Heart right ventricle (tissue), 16 donors: ENCODE measurements at regions not wholly inside any gene's neighbourhood (a gene's known extent, or its start where the extent isn't known, plus 50 kb on each side); places are given as distances from the start of the nearest gene placed in this dataset.

Experiments used
- ATAC-seq, 8 donors: fragments of 200-7000 bp; cut with Tn5 transposase; one replicate each; pipeline ENCODE4 v1.9.1; 2020; ENCODE audit warnings: mild to moderate bottlenecking in 8 of 8, moderate library complexity in 8 of 8, moderate number of reproducible peaks in 1 of 8
- DNase-seq, 2 donors: peaks; one replicate each; pipeline ENCODE4 v3.0.0-alpha.2; 2020
- H3K27ac ChIP-seq, 10 donors: fragments of 200-600 bp; sonication (generic) in 2 of 10; one replicate each; pipeline versions ENCODE4 v1.5.0 to v1.8.0; 2020 to 2022; ENCODE audit warnings: mild to moderate bottlenecking in 3 of 10
- H3K27me3 ChIP-seq, 7 donors: fragments of 200-600 bp; one replicate each; pipeline ENCODE4 v1.8.0; 2021 to 2022; ENCODE audit warnings: mild to moderate bottlenecking in 2 of 7
- H3K36me3 ChIP-seq, 9 donors: fragments of 200-600 bp; sonication (generic) in 1 of 9; one replicate each; pipeline versions ENCODE4 v1.5.0 to v1.8.0; 2020 to 2022; ENCODE audit warnings: mild to moderate bottlenecking in 2 of 9
- H3K4me1 ChIP-seq, 9 donors: fragments of 200-600 bp; sonication (generic) in 1 of 9; one replicate each; pipeline versions ENCODE4 v1.5.0 to v1.8.0; 2020 to 2022; ENCODE audit warnings: mild to moderate bottlenecking in 4 of 9
- H3K4me3 ChIP-seq, 10 donors: fragments of 200-600 bp; sonication (generic) in 2 of 10; one replicate each; pipeline versions ENCODE4 v1.5.0 to v1.8.0; 2020 to 2022; ENCODE audit warnings: mild to moderate bottlenecking in 7 of 10, moderate library complexity in 2 of 10
- H3K9me3 ChIP-seq, 11 donors: fragments of 200-600 bp in 10 of 11; sonication (generic) in 2 of 11; one replicate each; pipeline versions ENCODE4 v1.5.0 to v1.8.0; 2013 to 2022; ENCODE audit warnings: mild to moderate bottlenecking in 2 of 11, control low read depth in 1 of 11, moderate library complexity in 1 of 11
- WGBS, 2 donors: extraction: QIAGEN DNeasy Blood & Tissue Kit; methylation state at CpG; one replicate each; pipeline ENCODE4 v1.1.7; 2013; ENCODE audit warnings: inconsistent platforms in 1 of 2; 5-methylcytosine and 5-hydroxymethylcytosine counted together
- intact Hi-C, 10 donors: fragments of 100-400 bp; cut with DNase I; formaldehyde crosslinking; loops; one replicate each; pipeline versions ENCODE4 v1.11.1 to v1.14.2; 2022
- TF ChIP-seq, protein P1 (sequence below), 9 donors: fragments of 200-600 bp; sonication (generic) in 2 of 9; IDR thresholded peaks; one replicate each; pipeline versions ENCODE4 v1.5.0 to v1.8.0; 2021 to 2022; ENCODE audit warnings: antibody characterized with exemption in 9 of 9, mild to moderate bottlenecking in 5 of 9, moderate library complexity in 1 of 9
- donor health status: Arrhythmogenic right ventricular cardiomyopathy.
- donor health status: ischemic (EF 13 %, LVEDD 7.1; RV severe dilation, severe dysfunction).
- donor health status: healthy with polysubstance abuse.
- donor health status: DM: no; HTN: yes; CAD: no.
- donor health status: DM: no; HTN: no; CAD: no.
- donor health status: ischemic (EF 25% LVEDD 6.9; RV normal size, moderate dysfunction).
- donor health status: ischemic (EF 25% LVEDD 5.7; RV mildly dilated, moderate dysfunction).
- donor health status: healthy.
- donor health status: DM: yes; HTN: yes; CAD: no.
- donor health status: Ischemic cardiomyopathy.
- donor health status: ischemic (EF 35%, LVEDD 5.7; RV mildly dilated, moderate dysfunction).
- donor health status: nonischemic (EF 11% LVEDD 7.7; RV severe dilation, severe dysfunction).
- donor health status: DM: yes; HTN: yes; CAD: no.
- donor health status: PGD.
- donor health status: ischemic (EF 29% LVEDD 5.4; RV normal size, mild dysfunction).
- donor health status: nonischemic (EF 23%, LVEDD 6.1; RV moderate dilation, normal function).

DNA sequence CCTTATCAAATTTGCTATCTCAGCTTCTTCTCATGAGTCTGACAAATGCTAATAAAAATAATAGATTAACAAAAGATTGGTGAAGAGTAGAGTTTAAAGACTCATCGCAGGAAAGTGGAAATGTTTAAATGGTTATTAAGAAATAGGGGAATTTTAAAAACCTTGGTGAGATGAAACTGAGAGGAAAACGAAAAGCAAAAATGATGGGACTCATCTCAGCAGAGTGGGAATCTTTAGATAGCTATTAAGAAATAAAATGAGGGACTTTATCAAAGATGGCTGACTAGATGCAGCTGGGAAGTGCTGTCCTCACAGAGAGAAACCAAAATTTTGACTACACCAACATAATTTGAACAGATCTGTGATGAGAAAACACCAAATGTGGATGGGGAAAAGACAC, 79.2 kb upstream of the CD163 start:
- Histone ChIP-seq H3K4me1 (no peaks in the 10 kb centered on the region), H3K27ac (no peak overlapping the region), H3K4me3 (no peak overlapping the region), H3K36me3 (no peaks in the 10 kb centered on the region), H3K9me3 (peaks cover 0 to 28% (median 9%) of the 10 kb centered on the region in 11 donors), H3K27me3 (peaks cover 0 to 4% (median 0%) of the 10 kb centered on the region in 7 donors)
- no peak for DNase-seq
- intact Hi-C loops = loop anchor here in 1 of 10 donors (10.0 kb wide), 1 partner anchor 52 kb away; no protein-coding TSS in a partner anchor
- ATAC-seq = no peak
- TF ChIP-seq, protein P1, sequence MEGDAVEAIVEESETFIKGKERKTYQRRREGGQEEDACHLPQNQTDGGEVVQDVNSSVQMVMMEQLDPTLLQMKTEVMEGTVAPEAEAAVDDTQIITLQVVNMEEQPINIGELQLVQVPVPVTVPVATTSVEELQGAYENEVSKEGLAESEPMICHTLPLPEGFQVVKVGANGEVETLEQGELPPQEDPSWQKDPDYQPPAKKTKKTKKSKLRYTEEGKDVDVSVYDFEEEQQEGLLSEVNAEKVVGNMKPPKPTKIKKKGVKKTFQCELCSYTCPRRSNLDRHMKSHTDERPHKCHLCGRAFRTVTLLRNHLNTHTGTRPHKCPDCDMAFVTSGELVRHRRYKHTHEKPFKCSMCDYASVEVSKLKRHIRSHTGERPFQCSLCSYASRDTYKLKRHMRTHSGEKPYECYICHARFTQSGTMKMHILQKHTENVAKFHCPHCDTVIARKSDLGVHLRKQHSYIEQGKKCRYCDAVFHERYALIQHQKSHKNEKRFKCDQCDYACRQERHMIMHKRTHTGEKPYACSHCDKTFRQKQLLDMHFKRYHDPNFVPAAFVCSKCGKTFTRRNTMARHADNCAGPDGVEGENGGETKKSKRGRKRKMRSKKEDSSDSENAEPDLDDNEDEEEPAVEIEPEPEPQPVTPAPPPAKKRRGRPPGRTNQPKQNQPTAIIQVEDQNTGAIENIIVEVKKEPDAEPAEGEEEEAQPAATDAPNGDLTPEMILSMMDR (IDR thresholded peaks at IDR 0.05) = no peak
- WGBS, 2 donors = 74 to 80% methylated on average over 2 of the region's 2 CpGs

DNA sequence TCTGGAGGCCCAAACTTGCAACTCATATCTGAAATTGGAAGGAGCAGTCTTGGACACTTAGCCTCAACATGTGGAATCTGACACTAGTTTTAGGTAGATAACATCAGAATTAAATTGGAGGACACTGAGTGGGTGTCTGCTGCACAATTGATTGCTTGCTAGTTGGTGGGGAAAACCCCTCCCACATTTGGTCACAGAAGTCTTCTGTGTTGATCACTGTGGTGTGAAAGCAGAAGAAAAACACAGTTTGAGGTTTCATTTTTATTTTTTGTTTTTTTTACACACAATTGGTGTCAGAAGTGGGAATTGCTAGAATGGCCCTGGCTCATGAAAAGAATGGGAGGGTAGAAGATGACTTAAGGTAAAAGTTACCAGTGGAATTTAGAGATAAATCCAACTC, 78.0 kb upstream of the CD163 start:
- Histone ChIP-seq H3K4me3 (no peak overlapping the region), H3K27me3 (peaks cover 0 to 4% (median 0%) of the 10 kb centered on the region in 7 donors), H3K9me3 (peaks cover 0 to 23% (median 4%) of the 10 kb centered on the region in 11 donors), H3K36me3 (no peaks in the 10 kb centered on the region), H3K4me1 (no peaks in the 10 kb centered on the region), H3K27ac (no peak overlapping the region)
- intact Hi-C loops = loop anchor here in 1 of 10 donors (10.0 kb wide), 1 partner anchor 53 kb away; no protein-coding TSS in a partner anchor
- TF ChIP-seq, protein P1 (IDR thresholded peaks at IDR 0.05) = no peak
- no peak for DNase-seq
- no peak for ATAC-seq

DNA sequence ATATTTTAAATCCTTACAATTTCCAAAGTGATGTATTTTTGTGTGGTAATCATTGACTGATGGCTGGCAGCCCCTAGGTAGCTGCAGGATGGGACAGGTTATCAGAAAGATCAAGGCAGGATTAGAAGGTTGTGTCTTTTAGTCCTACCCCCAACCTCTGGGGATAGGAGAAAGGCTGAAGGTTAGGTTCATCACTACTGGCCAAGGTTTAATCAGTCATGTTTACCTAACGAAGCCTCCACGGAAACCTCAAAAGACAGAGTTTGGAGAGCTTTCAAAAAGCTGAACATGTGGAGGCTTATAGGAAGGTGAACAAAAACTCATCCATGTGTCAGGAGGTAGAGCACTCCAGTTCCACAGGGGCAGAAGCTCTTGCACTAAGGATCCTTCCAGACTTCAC, 77.5 kb upstream of the CD163 start:
- Histone ChIP-seq H3K4me1 (no peaks in the 10 kb centered on the region), H3K27me3 (peaks cover 0 to 4% (median 0%) of the 10 kb centered on the region in 7 donors), H3K27ac (no peak overlapping the region), H3K4me3 (no peak overlapping the region), H3K36me3 (no peaks in the 10 kb centered on the region), H3K9me3 (peaks cover 0 to 23% (median 4%) of the 10 kb centered on the region in 11 donors)
- TF ChIP-seq, protein P1 (IDR thresholded peaks at IDR 0.05) = no peak
- DNase-seq (no peak), ATAC-seq (no peak)
- intact Hi-C loops = loop anchor here in 1 of 10 donors (10.0 kb wide), 1 partner anchor 54 kb away; no protein-coding TSS in a partner anchor
- WGBS, 2 donors = 32 to 34% methylated on average over 2 of the region's 2 CpGs

DNA sequence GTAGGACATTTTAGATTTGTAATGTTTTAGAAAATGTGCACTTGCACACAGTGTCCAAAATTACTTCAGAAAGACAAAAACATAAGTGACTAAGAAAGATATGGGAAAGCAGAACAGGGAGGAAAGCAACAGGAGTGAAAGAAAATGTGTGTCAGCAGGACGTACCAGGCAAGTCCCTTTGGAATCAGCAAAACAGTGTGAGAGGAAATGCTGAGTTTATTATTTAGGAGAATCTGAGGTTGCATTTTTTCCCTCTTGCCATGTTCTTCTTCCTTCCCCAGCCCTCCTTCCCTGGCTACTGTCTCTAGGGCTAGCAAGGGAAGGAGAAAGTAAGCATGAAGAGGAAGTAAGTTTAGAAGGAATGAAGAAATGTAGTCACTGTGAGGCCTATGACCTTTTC, 67.7 kb upstream of the CD163 start:
- Histone ChIP-seq H3K9me3 (no peaks in the 10 kb centered on the region), H3K4me3 (no peak overlapping the region), H3K27me3 (no peaks in the 10 kb centered on the region), H3K27ac (peak overlapping the region in 1 of 10 donors; percentile 75), H3K4me1 (peaks cover 0 to 14% (median 0%) of the 10 kb centered on the region in 9 donors), H3K36me3 (no peaks in the 10 kb centered on the region)
- DNase-seq (no peak), ATAC-seq (peak in 7 of 8 donors; percentile 34 to 88 (median 81))
- WGBS, 2 donors = 33 to 50% methylated on average over 1 of the region's 1 CpG
- intact Hi-C loops = no loop called here
- TF ChIP-seq, protein P1 (IDR thresholded peaks at IDR 0.05) = no peak
